GM23248 (cell line): ENCODE measurements at regions not wholly inside any gene's neighbourhood (a gene's known extent, or its start where the extent isn't known, plus 50 kb on each side); places are given as distances from the start of the nearest gene placed in this dataset.

Experiments used
- DNase-seq: peaks from one replicate; pipeline ENCODE4 v3.0.0-alpha.2; 2015
- H2AFZ ChIP-seq: fragments of 200-600 bp; sonication (generic); 2 replicates; pipeline ENCODE4 v1.6.1; 2016; ENCODE audit warnings: antibody characterized with exemption
- H3F3A ChIP-seq: fragments of 200-600 bp; sonication (generic); 2 replicates; pipeline ENCODE4 v1.6.1; 2016; ENCODE audit warnings: mild to moderate bottlenecking, antibody characterized with exemption, mixed run types; ENCODE audit not compliant: insufficient read depth
- H3K27ac ChIP-seq: fragments of 200-600 bp; sonication (generic); 2 replicates; pipeline ENCODE4 v1.5.1; 2016; ENCODE audit warnings: mild to moderate bottlenecking
- H3K27me3 ChIP-seq: fragments of 200-600 bp; sonication (generic); replicated peaks from 2 replicates; pipeline ENCODE4 v1.6.1; 2016; ENCODE audit warnings: mild to moderate bottlenecking; ENCODE audit not compliant: insufficient read depth
- H3K36me3 ChIP-seq: fragments of 200-600 bp; sonication (generic); 2 replicates; pipeline ENCODE4 v1.6.1; 2016; ENCODE audit warnings: low read depth, mild to moderate bottlenecking
- H3K4me1 ChIP-seq: fragments of 200-600 bp; sonication (generic); 2 replicates; pipeline ENCODE4 v1.6.1; 2016; ENCODE audit warnings: mild to moderate bottlenecking; ENCODE audit not compliant: insufficient read depth
- H3K4me2 ChIP-seq: fragments of 200-600 bp; sonication (generic); one replicate; pipeline ENCODE4 v1.6.1; 2016; ENCODE audit warnings: mild to moderate bottlenecking; ENCODE audit not compliant: unreplicated experiment
- H3K4me3 ChIP-seq: fragments of 200-600 bp; sonication (generic); 2 replicates; pipeline ENCODE4 v1.5.1; 2016; ENCODE audit warnings: mild to moderate bottlenecking
- H3K79me2 ChIP-seq: fragments of 200-600 bp; sonication (generic); 2 replicates; pipeline ENCODE4 v1.6.1; 2016; ENCODE audit warnings: mild to moderate bottlenecking; ENCODE audit not compliant: insufficient read depth
- H3K9ac ChIP-seq: fragments of 200-600 bp; sonication (generic); 2 replicates; pipeline ENCODE4 v1.6.1; 2016; ENCODE audit warnings: mild to moderate bottlenecking
- H3K9me2 ChIP-seq: fragments of 200-600 bp; sonication (generic); 2 replicates; pipeline ENCODE4 v1.6.1; 2016; ENCODE audit warnings: mixed run types, mild to moderate bottlenecking, moderate library complexity; ENCODE audit not compliant: insufficient read depth
- H3K9me3 ChIP-seq: fragments of 200-600 bp; sonication (generic); one replicate; pipeline ENCODE4 v1.6.1; 2017; ENCODE audit warnings: low read depth
- H4K20me1 ChIP-seq: fragments of 200-600 bp; sonication (generic); 2 replicates; pipeline ENCODE4 v1.6.0; 2016; ENCODE audit not compliant: insufficient read depth
- EZH2 ChIP-seq: fragments of 200-600 bp; sonication (generic); IDR thresholded peaks from 2 replicates; pipeline ENCODE4 v1.6.1; 2018; ENCODE audit warnings: antibody characterized with exemption, mild to moderate bottlenecking; ENCODE audit not compliant: insufficient read depth, poor library complexity, severe bottlenecking
- EZH2phosphoT487 ChIP-seq: fragments of 200-600 bp; sonication (generic); IDR thresholded peaks from 2 replicates; pipeline ENCODE4 v1.6.1; 2018; ENCODE audit warnings: antibody characterized with exemption, moderate library complexity, mild to moderate bottlenecking, low read depth; ENCODE audit not compliant: insufficient read depth
- WGBS, 2 experiments: methylation state at CpG; one replicate each; pipeline ENCODE4 v1.1.6; 2015 to 2017; ENCODE audit warnings: low lambda C conversion rate in 2 of 2, low coverage in 1 of 2; ENCODE audit errors: missing lambda C conversion rate in 2 of 2; 5-methylcytosine and 5-hydroxymethylcytosine counted together
- in situ Hi-C: fragments of 300-500 bp; cut with MboI; formaldehyde crosslinking; loops from 2 replicates; pipeline ENCODE4 v1.15.0; 2020

DNA sequence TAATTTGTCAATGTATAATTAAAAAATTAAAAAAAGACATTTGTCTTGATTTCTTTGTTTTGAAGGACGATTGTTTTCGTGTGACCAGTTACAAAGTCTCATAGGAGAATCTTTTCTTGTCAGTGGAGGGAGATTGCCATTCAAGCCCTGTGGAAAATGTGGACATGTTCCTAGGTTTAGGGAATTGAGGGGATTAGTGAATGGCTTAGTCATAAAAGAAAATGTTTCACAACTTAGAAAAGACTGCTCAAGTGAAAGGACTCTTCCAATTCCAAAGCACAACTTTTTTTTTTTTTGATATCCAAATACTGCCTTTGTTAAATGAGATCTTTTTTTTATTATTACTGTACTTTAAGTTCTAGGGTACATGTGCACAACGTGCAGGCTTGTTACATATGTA is 140.7 kb upstream of the HABP2 start:
- DNase-seq, result peak; percentile 58
- TF ChIP-seq EZH2phosphoT487, result no peak
- no peak for TF ChIP-seq EZH2
- Histone ChIP-seq H3K9me3 (no peaks in the 10 kb centered on the region), H2AFZ (no peak overlapping the region), H3K27ac (no peak overlapping the region), H3K79me2 (no peaks in the 10 kb centered on the region), H3K4me1 (peaks cover 12% of the 10 kb centered on the region; the same call in 1 of the 2 replicates), H3F3A (0 out of 2 replicates have a peak, but pooled peaks cover 8% of the 10 kb centered on the region), H3K9me2 (no peaks in the 10 kb centered on the region), H3K27me3 (no peaks in the 10 kb centered on the region; the same call in 1 of the 2 replicates), H3K4me2 (no peak overlapping the region), H3K4me3 (no peak overlapping the region), H4K20me1 (no peaks in the 10 kb centered on the region), H3K36me3 (no peaks in the 10 kb centered on the region), H3K9ac (no peak overlapping the region)
- 7 to 11% methylated on average over 3 of the region's 3 CpGs for WGBS, 2 experiments
- in situ Hi-C loops, result no loop called here

DNA sequence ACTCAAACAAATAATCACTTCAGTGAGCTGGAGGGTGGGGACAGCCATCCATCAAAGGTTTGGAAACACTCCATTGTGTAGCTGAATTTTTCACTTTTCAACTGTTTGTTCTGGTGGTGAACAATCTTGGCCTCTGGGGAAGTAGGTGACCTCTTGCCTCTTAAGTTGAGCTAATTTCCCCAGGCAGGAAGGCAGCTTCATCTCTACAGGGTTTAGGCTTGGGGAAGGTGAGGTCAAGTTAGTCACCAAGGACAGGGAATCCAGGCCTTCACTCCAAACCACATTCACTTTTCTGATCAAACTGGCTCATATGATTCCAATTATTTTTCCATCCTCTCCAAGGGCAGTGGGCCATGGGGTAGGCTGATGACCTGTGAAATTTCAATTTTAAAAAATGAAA is 138.3 kb upstream of the HABP2 start:
- Histone ChIP-seq H3K9me2 (no peaks in the 10 kb centered on the region), H3K79me2 (no peaks in the 10 kb centered on the region), H3K36me3 (no peaks in the 10 kb centered on the region), H3F3A (0 out of 2 replicates have a peak, but pooled peaks cover 8% of the 10 kb centered on the region), H3K27ac (no peak overlapping the region), H3K27me3 (no peaks in the 10 kb centered on the region), H3K9me3 (no peaks in the 10 kb centered on the region), H4K20me1 (no peaks in the 10 kb centered on the region), H3K4me3 (no peak overlapping the region), H2AFZ (no peak overlapping the region), H3K9ac (no peak overlapping the region), H3K4me1 (peaks cover 12% of the 10 kb centered on the region; the same call in 1 of the 2 replicates), H3K4me2 (no peak overlapping the region)
- in situ Hi-C loops, result no loop called here
- TF ChIP-seq EZH2 (no peak), EZH2phosphoT487 (no peak)
- DNase-seq, result no peak

DNA sequence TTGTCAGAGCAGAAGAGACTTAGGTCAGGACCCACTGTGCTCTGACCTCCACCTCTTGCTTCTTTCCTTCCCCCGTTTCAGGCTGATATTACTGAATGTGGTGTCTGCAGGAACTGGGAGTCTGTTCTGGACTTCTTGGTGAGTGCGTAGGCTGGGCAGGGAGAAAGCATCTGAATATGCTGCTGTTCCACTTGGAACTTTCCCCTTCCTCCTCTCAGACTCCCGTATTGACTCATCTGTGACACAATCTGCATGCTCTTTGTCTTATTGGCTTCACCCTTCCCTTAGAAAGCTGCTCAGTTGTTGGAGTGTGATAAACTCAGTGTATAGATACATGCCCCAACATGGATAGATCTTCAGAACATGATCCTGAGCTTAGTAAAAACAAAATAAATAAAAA is 137.6 kb upstream of the HABP2 start:
- H3K27ac ChIP-seq, result no peak overlapping the region
- H3F3A ChIP-seq, result 0 out of 2 replicates have a peak, but pooled peaks cover 8% of the 10 kb centered on the region
- peak overlapping the region; percentile 13 for H3K4me2 ChIP-seq
- no peaks in the 10 kb centered on the region for H3K79me2 ChIP-seq
- no peak overlapping the region for H3K4me3 ChIP-seq
- peak; percentile 72 for DNase-seq
- no peak overlapping the region for H3K9ac ChIP-seq
- H3K9me2 ChIP-seq, result no peaks in the 10 kb centered on the region
- in situ Hi-C loops, result no loop called here
- H4K20me1 ChIP-seq, result no peaks in the 10 kb centered on the region
- WGBS, 2 experiments, result 3% methylated on average over 3 of the region's 3 CpGs
- H3K27me3 ChIP-seq, result no peaks in the 10 kb centered on the region
- peaks cover 12% of the 10 kb centered on the region; the same call in 1 of the 2 replicates for H3K4me1 ChIP-seq
- TF ChIP-seq EZH2 (no peak), EZH2phosphoT487 (no peak)
- H2AFZ ChIP-seq, result peak overlapping the region; percentile 27; the same call in 1 of the 2 replicates
- H3K36me3 ChIP-seq, result no peaks in the 10 kb centered on the region
- H3K9me3 ChIP-seq, result no peaks in the 10 kb centered on the region

DNA sequence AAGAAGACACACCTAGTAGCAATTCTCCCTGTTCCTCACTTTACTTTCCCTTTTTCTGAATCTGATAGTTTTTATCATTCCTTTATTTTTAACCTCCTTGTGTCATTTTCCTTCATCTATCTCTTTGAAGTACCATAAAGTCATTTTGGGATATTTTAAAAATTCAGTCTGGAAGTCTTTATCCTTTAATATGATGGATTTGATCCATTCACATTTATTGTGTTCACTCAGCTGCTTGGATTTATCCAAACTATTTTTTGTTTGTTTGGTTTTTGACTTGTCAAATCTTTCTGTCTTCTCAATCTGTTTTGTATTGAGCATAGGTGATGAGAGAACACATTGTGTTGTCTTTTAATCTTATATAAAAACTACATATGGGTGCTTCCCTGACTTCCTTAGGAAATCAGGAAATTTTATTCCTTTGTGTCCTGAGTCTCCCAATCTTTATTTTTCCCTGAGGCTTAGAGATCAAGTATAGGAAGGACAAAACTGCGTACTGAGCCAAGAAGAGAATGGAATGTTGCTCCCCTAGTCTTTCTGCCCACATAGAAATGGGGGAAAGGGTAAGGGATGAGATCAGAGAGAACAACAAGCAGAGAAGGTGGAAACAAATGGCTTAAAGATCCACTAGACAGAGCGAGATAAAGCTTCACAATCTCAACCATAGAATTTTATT is 132.7 kb upstream of the HABP2 start:
- no peaks in the 10 kb centered on the region for H3K36me3 ChIP-seq
- no peak overlapping the region for H3K4me2 ChIP-seq
- no peak for TF ChIP-seq EZH2phosphoT487
- TF ChIP-seq EZH2, result no peak
- no peak for DNase-seq
- no peaks in the 10 kb centered on the region for H3K79me2 ChIP-seq
- H2AFZ ChIP-seq, result no peak overlapping the region
- WGBS, 2 experiments, result 43 to 47% methylated on average over 2 of the region's 2 CpGs
- in situ Hi-C loops, result no loop called here
- H3K27me3 ChIP-seq, result no peaks in the 10 kb centered on the region
- no peak overlapping the region for H3K27ac ChIP-seq
- no peaks in the 10 kb centered on the region for H4K20me1 ChIP-seq
- no peak overlapping the region for H3K4me3 ChIP-seq
- no peaks in the 10 kb centered on the region for H3K9me3 ChIP-seq
- no peak overlapping the region for H3K9ac ChIP-seq
- peaks cover 10% of the 10 kb centered on the region; the same call in 1 of the 2 replicates for H3K4me1 ChIP-seq
- H3F3A ChIP-seq, result 0 out of 2 replicates have a peak, but pooled peaks cover 11% of the 10 kb centered on the region
- H3K9me2 ChIP-seq, result no peaks in the 10 kb centered on the region
